ENCODE measurements at regions not wholly inside any gene's neighbourhood (a gene's known extent, or its start where the extent isn't known, plus 50 kb on each side); places are given as distances from the start of the nearest gene placed in this dataset.

DNA sequence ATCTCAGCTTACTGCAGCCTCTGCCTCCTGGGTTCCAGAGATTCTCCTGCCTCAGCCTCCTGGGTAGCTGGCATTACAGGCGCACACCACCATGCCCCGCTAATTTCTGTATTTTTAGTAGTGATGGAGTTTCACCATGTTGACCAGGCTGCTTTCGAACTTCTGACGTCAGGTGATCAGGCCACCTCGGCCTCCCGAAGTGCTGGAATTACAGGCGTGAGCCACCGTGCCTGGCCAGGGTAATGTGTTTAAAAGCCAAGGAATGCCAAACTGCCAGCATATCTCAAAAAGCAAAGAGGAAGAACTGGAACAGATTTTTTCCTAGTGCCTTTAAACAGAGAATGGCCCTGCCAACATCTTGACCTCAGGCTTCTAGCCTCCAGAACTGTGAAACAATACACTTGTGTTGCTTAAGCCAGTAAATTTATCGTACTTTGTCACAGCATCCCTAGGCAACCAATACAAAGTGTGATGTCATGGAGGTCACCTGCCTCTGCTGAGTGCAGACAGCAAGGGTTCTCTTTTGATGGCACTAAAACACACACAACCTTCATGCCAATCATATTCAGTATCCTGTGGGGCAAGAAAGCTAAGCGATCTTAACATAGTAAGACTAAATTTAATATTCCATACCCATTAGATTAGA lies 858.3 kb upstream of the TMPRSS15 start:
- DNase-seq = no peak

DNA sequence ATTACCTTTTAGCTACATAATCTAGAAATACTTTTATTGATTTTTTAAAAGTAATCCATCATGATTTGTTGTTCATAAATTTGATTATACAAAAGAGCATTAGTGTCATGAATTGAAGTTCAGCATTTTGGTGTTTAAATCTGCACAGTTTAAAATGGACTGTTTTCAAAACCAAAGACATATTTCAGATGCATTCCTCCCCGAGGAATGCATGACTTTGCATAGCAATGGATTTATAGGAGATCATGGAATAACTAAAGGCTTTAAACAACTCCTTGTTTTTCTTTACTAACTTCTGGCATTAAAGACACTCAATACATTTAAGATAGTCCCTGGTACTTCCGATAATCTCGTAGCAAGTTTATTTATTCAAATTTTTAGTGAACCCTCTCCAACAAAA lies 863.1 kb upstream of the TMPRSS15 start:
- DNase-seq = no peak

DNA sequence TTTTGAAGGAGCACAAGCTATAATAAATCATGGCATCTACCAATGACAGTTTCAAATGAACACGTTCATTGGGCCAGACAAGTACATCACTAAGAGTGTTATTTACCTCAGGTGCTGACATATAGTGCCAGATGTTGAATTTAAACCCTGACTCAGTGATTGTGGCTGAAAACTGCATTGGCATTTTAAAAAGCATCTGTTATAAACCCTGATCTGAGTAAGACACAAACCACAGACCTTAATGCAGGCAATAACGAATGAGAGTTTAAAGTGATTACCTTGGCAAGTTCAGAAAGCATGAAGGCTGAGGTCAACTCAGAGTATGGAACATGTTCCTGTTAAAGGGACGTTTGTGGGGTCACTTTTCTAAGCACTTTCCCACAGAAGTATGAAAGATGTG lies 865.1 kb upstream of the TMPRSS15 start:
- DNase-seq = no peak

DNA sequence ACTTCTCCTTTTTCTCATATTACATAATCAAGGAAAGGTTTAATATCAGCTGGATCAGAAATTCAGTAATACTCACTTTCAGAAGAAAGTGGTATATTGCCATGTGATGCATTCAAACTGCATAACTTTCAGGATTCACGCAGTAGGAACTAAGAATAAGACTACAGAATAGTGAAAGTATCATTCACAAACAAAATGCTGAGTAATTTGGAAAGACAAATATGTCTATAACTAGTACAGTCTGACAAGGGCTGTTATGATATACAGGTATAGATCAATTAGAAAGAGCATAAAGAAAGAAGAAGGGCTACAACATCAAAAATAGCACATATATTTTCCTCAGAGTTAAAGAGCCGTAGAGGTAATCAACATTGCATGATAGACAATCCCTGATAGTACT lies 871.5 kb upstream of the TMPRSS15 start:
- no peak for DNase-seq

DNA sequence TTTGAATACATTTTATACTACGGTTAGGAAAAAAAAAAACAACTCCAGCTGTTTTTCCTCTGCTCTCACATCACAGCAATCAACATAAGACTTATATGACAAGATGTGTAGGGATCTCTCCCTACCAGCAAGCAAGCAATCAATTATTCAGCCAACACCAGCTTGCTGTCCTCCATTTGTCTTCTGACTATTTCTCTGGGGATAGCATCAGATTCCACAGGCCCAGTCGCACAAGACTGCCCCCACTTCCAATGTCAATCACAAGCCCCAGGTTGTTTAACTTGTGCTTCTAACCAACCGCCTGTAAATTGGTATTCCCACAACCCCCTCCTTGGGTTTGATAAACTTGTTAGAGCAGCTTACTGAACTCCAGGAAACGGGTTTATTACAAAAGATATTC lies 873.1 kb upstream of the TMPRSS15 start:
- DNase-seq = no peak

DNA sequence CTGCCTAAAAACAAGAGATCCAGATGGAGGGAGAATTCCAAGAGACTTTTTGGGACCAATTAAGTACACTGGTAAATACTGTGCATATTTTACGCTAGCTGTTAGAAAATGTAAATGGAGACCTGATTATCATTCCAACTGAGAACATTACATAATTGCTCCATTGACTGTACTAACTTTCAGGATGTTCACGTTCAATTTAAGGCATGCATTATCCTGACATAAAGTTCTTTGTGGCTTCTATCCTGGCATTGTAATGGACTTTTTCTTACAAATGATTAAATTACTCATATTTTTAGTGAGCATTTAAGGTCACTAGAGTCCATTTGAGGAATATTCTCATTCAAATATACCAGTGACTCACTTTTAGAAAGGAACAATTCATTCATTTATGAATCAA lies 883.3 kb upstream of the TMPRSS15 start:
- no peak for DNase-seq

DNA sequence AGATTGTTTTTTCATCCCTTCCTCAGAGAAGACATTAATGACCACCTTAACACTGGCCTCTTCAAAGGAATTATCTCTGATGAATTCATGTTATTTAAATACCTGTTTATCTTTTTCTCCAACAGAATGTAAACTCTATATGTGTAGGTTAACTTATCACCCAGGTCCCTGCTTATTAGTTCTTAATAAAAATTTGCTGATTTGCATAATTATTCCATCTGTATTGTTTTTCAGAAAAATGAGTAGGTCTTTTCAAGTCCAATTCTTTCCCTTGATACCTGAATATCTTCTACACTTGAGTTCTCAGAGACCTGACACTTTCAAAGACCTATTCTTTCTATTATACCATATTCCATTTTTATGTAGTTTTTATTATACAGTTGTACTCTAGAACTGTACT lies 886.7 kb upstream of the TMPRSS15 start:
- no peak for DNase-seq

DNA sequence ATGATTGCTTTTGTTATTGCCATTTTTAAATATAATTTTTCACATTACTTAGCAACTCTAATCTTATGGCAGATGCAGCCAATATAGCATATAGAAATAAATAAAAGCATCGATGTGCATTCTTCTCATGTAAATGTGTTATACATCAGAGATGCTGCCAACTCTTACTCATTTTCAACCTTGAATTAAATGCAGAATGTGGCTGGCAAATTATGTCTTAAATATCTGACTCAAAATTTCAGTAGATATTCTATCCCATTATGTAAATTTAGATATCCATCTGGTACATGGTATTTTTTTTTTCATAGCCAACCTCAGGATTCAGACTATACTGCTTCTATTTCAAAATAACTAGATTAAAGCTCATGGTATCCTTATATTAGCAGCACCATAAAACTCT lies 916.7 kb upstream of the TMPRSS15 start:
- DNase-seq = no peak

DNA sequence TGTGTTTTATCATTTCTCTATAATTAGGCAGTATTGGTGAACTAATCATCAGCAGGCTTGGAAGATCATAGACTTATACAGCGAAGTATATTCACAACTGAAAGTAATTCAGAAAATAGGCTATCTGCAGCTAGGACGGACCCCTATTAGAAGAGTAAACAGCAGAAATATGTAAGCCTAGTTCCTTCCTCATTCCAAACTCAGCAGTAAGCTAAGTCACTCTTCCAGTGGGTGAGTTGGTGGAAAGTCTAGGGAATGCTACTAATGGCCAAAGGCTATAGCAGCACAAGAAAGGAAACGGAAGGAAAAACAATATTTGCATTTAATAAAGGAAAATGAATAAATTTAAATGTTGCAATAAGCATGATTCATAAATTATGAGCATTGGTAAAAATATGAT lies 918.1 kb upstream of the TMPRSS15 start:
- DNase-seq = no peak

DNA sequence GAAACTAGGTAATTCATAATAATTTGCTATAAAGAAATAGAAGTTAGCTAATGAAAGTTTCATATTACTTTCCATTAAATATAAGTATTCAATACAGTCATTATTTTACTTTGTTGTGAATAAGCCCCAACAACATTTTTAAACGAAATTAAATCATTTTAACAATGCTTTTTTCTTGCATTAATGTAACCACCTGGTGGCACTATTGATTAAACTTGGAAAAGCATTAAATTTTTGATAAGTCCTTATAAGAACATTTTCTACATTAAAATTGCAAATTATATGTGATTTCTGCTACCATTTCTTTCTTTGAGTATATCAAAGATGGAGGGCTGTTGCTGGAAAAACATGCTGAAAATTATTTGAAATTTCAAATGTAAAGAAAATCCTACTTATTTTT lies 918.8 kb upstream of the TMPRSS15 start:
- peak in 1 of 2 donors; percentile 9 for DNase-seq

DNA sequence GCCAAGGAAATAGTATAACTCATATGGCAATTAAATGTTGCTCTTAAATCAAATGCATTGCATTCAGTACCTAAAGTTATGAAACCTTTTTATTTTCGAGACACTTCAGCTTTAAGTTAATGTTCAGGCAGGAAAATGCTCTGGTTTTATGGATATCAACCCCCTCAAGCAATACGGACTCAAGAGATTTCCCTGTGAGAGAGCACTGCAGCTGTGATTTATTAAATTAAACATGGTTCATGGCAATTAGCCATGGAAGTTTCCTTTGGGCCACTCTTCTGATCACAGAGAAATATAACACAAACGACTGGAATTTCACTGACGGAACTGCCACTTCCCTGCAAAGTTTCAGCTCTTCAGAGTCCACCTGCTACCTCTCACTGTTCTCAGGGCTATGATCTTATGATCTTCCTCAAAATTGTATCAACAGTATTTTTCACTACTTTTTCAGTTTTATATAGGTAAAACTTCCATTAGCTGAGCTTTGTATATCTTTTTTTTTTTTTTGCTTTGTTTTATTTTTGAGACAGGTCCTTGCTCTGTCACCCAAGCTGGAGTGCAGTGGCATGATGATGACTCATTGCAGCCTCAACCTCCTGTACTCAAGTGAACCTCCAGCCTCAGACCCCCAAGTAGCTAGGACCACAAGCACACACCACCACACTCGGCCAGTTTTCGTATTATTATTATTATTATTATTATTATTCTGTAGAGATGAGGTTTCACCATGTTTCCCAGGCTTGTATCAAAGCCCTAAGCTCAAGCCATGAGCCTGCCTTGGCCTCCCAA lies 923.1 kb upstream of the TMPRSS15 start:
- DNase-seq = no peak

DNA sequence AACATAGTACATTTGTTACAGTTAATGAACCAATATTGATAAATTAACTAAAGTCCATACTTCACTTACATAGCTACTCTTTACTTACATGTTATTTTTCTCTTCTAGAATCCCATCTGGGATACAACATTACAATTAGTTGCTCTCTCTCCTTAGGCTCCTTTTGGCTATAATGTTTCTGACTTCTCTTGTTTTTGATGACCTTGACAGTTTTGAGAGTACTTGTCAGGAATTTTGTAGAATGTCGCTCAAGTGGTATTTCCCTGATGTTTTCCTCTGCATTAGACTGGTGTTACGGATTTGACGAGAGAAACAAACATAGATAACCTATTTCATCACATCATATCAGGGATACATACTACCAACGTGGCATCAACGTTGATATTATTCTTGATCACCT lies 925.4 kb upstream of the TMPRSS15 start:
- DNase-seq = no peak

DNA sequence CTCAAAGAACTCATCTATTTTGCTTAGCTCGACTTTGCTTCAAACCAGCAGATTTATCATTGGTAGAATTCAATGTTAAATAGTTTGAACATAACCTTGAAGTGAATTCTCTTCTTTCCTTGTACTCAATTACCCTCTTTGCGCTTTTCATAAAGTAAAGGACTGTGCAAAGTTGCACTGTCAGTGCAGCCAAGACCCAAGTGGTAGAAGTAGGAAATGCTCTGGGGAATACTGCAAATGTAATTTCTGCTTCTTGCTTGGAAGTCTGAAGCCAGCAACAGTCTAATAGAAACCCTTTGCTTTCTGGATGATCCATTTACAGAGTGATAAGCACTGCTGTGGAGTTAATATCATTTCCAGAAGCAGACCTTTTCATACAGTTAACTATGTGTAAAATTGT lies 936.7 kb upstream of the TMPRSS15 start:
- DNase-seq = no peak

DNA sequence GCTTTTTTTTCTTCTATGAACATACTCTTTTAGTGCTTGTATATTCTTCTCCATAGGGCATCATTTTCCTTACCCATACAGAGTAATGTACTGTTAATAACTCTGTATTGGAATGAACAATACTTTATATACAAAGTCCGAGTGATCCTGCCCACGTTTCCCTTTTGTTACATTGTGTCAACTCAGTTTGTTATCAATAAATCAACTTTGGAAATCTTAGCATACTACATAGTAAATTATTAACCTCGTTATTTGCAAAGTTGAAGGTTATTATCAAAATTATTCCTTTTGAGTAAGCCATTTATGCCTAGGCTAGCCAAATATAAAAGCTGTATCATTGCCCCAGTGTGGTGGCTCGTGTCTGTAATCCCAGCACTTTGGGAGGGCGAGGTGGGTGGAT lies 937.4 kb upstream of the TMPRSS15 start:
- DNase-seq = no peak

DNA sequence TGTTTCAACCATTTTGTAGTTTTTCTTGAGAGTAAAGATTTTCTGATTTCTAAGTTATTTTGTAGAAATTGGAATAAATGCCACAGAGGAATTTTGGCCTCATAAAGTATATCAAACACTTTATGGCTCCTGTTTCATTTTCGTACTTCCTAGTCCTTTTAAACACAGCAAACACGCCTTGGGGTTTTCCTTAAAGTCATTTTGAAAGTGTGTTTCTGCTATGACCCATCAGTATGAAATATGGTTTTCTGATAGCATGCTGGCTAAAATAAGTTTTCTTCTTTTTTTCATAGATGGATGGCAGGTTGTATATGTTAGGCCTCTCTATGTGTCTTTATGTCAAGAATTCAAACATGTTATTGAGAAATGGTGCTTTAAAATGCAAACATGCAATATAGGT lies 940.1 kb upstream of the TMPRSS15 start:
- no peak for DNase-seq

DNA sequence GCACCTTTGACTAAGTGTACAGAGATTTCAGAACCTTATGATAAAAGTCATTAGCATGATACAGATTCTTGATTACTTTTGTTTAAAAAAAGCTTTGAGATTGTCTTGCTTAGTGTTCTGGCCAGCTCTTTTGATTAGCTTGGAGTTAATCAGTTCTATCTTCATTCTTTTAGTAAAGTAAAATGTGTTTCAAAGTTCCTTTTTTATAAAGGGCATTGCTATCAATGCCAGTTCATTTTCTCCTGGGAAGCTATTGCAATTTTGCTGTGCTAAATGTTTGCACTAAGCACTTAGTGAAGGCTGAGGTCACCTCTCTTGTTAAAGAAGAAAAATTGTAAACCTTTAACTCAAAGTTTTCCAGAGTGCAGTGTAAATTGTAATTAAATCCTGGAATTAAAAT lies 946.7 kb upstream of the TMPRSS15 start:
- no peak for DNase-seq

DNA sequence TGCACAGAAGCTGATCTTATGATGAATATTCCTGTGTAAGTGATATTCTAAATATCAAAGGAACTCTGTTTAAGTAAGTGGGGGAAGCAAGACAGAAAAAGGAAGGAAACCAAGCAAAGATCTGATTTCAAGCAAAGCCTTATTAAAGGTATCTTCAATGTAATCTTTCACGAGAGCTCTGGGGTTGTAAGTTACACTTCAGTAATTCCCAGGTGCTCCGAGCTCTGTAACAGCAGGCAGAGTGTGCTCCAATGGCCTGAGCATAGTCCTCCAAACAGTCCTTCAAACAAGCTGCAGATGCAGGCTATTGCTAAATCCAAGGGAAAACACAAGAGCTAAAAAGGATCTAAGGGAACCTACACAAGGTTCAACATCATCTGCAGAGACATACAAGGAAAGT lies 949.7 kb upstream of the TMPRSS15 start:
- DNase-seq = no peak

DNA sequence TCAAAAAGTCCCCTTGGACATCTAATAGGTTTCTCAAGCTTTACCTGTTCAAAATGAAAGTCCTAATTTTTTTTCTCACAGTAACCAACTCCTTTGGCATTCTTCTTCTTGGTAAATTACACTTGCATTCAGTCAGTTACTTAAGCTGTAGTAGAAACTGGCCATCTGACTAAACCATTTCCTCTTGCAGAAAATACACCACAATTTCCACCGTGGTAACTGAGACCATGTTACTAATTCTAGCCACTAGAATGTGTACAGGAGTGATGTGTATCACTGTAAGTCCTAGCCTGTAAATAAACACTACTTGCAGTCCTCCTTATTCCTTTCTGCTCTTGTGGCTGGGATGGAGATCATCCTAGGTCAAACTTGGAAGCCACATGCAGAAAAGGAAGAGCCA lies 965.4 kb upstream of the TMPRSS15 start:
- no peak for DNase-seq

DNA sequence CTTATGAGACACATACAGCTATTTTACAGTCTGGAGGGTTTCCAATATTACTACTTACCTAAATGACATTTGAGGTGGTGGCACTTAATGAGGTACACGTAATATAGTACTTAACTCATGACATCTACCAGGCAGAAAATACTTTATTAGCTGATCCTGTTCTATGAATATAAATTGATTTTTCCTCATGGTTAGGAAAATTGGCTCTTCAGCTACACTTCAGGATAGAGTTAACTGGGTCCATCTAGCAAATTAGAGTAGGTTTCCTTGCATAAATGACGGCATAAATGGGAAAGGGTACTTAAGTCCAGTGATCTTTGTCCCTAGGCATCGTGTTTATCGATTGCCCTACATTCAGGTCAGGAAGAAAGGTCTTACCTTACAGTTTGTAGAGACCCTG lies 988.8 kb upstream of the TMPRSS15 start:
- no peak for DNase-seq

DNA sequence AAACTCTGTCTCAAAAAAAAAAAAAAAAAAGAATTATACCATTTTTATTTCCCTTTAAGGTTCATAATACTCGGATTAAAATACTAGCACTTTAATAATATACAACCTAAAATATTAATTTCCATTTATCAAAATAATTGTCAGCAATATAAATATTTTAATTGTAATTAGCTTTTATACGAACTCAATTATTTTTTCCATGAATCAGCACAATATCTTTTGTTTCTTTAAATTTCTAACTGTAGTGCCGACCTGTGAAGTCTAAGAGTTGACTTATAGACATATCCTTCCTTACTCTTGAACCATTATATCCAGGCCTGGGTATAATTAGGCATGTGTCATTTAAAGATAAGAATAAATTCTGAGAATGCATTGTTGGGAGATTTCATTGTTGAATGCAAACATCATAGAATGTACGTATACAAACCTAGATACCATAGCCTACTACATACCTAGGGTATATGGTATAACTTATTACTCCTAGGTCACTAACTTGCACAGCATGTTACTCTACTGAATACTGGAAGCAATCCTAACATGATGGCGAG lies 996.7 kb upstream of the TMPRSS15 start:
- no peak for DNase-seq

DNA sequence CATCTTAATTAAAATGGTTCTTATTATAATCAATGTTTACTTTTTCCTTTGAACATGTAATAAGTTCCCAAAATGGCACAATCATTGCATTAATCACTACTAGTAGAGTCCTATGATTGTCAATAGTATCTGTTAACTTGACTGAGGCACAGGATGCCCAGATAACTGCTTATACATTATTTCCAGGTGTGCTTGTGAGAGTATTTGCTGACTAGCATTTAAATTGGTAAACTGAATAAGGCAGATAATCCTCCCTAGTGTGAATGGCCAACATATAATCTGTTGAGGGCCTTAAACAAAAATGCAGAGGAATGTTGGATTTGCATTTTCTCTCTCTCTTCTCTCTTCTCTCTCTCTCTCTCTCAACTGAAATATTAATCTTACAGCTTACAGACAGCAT lies 999.3 kb upstream of the TMPRSS15 start:
- DNase-seq = no peak

DNA sequence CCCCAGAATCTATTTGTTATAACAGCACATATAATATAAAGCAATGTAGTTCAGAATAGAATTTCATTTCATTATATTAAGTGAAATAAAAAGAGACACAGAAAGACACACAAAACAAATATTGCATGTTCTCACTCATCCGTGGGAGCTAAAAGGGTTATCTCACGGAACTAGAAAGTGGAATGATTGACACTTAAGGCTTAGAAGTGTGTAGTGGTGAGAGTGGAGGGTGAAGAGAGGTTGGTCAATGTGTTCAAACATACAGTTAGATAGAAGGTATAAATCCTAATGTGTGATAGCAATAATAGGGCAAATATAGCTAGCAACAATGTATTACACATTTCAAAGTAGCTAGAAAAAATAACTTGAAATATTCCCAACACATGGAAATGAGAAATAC lies 1001.7 kb upstream of the TMPRSS15 start:
- no peak for DNase-seq

DNA sequence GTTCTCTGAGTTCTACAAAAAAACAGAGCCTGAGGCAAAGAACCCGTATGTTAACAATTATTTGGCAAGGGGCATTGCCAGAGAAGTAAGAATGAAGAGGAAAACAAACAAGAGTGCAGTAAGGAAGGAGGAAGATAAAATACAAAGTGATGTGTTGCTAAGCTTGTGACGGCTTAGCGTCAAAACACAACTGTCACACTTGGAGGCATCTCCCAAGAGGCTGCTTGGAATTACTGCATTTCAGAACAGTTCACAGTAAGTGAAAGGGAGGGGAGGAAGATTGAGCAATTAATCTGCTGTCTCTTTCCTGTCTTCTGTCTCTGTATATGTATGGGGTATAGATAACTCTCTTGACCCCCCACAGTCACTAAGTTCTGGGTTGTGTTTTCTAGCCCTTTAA lies 1017.0 kb upstream of the TMPRSS15 start:
- DNase-seq = no peak

DNA sequence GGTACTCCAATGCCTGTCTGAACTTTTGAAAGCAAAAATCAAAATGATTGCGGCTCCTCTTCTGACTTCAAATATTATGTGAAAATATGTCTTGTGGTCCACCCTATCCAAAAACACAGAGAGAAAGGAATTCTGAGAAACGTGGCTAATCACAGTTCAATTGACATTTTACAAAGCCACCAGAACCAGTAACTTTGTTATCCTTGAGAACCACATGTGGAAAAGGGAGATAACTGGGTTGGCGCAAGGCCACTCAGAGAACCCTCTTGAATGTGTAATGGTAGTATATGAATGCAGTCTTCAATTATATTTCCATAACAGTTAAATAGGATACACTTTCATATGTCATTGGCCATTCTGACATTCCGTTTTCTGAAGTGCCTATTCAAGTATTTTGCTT lies 1030.0 kb upstream of the TMPRSS15 start:
- no peak for DNase-seq

Measured in hippocampal formation (tissue), 2 donors.